NT2/D1 (cell line): ENCODE measurements at regions not wholly inside any gene's neighbourhood (a gene's known extent, or its start where the extent isn't known, plus 50 kb on each side); places are given as distances from the start of the nearest gene placed in this dataset.

ENCODE experiments used
- DNase-seq: peaks from one replicate; pipeline ENCODE4 v3.0.0-alpha.2; 2011; ENCODE audit warnings: low read depth, low spot score
- H3K27me3 ChIP-seq: 2 replicates; pipeline ENCODE4 v1.6.0; 2011; ENCODE audit warnings: mild to moderate bottlenecking; ENCODE audit not compliant: insufficient read length, insufficient read depth
- H3K36me3 ChIP-seq: 2 replicates; pipeline ENCODE4 v1.6.1; 2011; ENCODE audit warnings: mild to moderate bottlenecking, low read length, mixed read lengths; ENCODE audit not compliant: insufficient read depth, insufficient read length
- H3K4me1 ChIP-seq: 2 replicates; pipeline ENCODE4 v1.5.1; 2011; ENCODE audit not compliant: insufficient read depth, insufficient read length
- H3K4me3 ChIP-seq: 2 replicates; pipeline ENCODE4 v1.5.1; 2011; ENCODE audit warnings: low read depth; ENCODE audit not compliant: insufficient read length
- H3K9ac ChIP-seq: 2 replicates; pipeline ENCODE4 v1.6.0; 2011; ENCODE audit warnings: low read depth; ENCODE audit not compliant: insufficient read length
- H3K9me3 ChIP-seq: 2 replicates; pipeline ENCODE4 v1.5.1; 2011; ENCODE audit warnings: mild to moderate bottlenecking, low read length; ENCODE audit not compliant: insufficient read depth
- SUZ12 ChIP-seq: IDR thresholded peaks from 2 replicates; pipeline ENCODE4 v1.6.1; 2011; ENCODE audit not compliant: insufficient read length, insufficient read depth; ENCODE audit errors: extremely low read depth
- YY1 ChIP-seq: IDR thresholded peaks from 2 replicates; pipeline ENCODE4 v1.6.1; 2011; ENCODE audit not compliant: insufficient read length, insufficient read depth
- ZNF274 ChIP-seq: IDR thresholded peaks from 2 replicates; pipeline ENCODE4 v1.6.1; 2011; ENCODE audit warnings: mild to moderate bottlenecking, low read depth, low read length

- Histone ChIP-seq H3K9me3 (no peaks in the 10 kb centered on the region), H3K36me3 (no peaks in the 10 kb centered on the region), H3K4me1 (no peaks in the 10 kb centered on the region), H3K4me3 (no peak overlapping the region), H3K27me3 (no peaks in the 10 kb centered on the region), H3K9ac (no peak overlapping the region)
- peak; percentile 23 for DNase-seq
- no peak for TF ChIP-seq SUZ12
- no peak for TF ChIP-seq ZNF274
- TF ChIP-seq YY1 = no peak
Observed at GRCh38 chr16:59090541-59090940, 356.4 kb upstream of the GOT2 start.

- H3K9me3 ChIP-seq = no peaks in the 10 kb centered on the region
- no peak overlapping the region for H3K9ac ChIP-seq
- TF ChIP-seq SUZ12 = no peak
- no peak overlapping the region for H3K4me3 ChIP-seq
- no peaks in the 10 kb centered on the region for H3K27me3 ChIP-seq
- DNase-seq = no peak
- H3K4me1 ChIP-seq = no peaks in the 10 kb centered on the region
- H3K36me3 ChIP-seq = no peaks in the 10 kb centered on the region
Observed at GRCh38 chr16:59088431-59088830, 354.3 kb upstream of the GOT2 start.

GRCh38 chr16:59087641-59088040, 353.5 kb upstream of the GOT2 start:
- no peak for DNase-seq
- H3K9me3 ChIP-seq = no peaks in the 10 kb centered on the region
- no peaks in the 10 kb centered on the region for H3K27me3 ChIP-seq
- no peak overlapping the region for H3K4me3 ChIP-seq
- H3K36me3 ChIP-seq = no peaks in the 10 kb centered on the region
- TF ChIP-seq SUZ12 (no peak), YY1 (no peak), ZNF274 (no peak)
- H3K9ac ChIP-seq = no peak overlapping the region
- no peaks in the 10 kb centered on the region for H3K4me1 ChIP-seq

GRCh38 chr16:59067205-59067604, 333.1 kb upstream of the GOT2 start:
- no peak for TF ChIP-seq YY1
- no peak for TF ChIP-seq ZNF274
- TF ChIP-seq SUZ12 = no peak
- no peak for DNase-seq
- Histone ChIP-seq H3K9ac (no peak overlapping the region), H3K4me3 (no peak overlapping the region), H3K36me3 (no peaks in the 10 kb centered on the region), H3K27me3 (no peaks in the 10 kb centered on the region), H3K9me3 (peaks cover 5% of the 10 kb centered on the region), H3K4me1 (no peaks in the 10 kb centered on the region)

- Histone ChIP-seq H3K27me3 (no peaks in the 10 kb centered on the region), H3K36me3 (no peaks in the 10 kb centered on the region), H3K9ac (no peak overlapping the region), H3K4me3 (no peak overlapping the region), H3K9me3 (no peaks in the 10 kb centered on the region), H3K4me1 (no peaks in the 10 kb centered on the region)
- DNase-seq = no peak
- TF ChIP-seq SUZ12 (no peak), YY1 (no peak)
Observed at GRCh38 chr16:59060207-59060606, 326.1 kb upstream of the GOT2 start.

GRCh38 chr16:59058250-59058649, 324.1 kb upstream of the GOT2 start:
- Histone ChIP-seq H3K36me3 (no peaks in the 10 kb centered on the region), H3K27me3 (no peaks in the 10 kb centered on the region), H3K4me1 (no peaks in the 10 kb centered on the region), H3K4me3 (no peak overlapping the region), H3K9ac (no peak overlapping the region), H3K9me3 (no peaks in the 10 kb centered on the region)
- DNase-seq = no peak
- no peak for TF ChIP-seq SUZ12
- no peak for TF ChIP-seq ZNF274
- TF ChIP-seq YY1 = no peak

GRCh38 chr16:59053911-59054310, 319.8 kb upstream of the GOT2 start:
- Histone ChIP-seq H3K4me1 (no peaks in the 10 kb centered on the region), H3K4me3 (no peak overlapping the region), H3K27me3 (no peaks in the 10 kb centered on the region), H3K9me3 (no peaks in the 10 kb centered on the region), H3K9ac (no peak overlapping the region), H3K36me3 (no peaks in the 10 kb centered on the region)
- no peak for DNase-seq
- TF ChIP-seq SUZ12 = no peak
- no peak for TF ChIP-seq YY1
- TF ChIP-seq ZNF274 = no peak

GRCh38 chr16:59052231-59052630, 318.1 kb upstream of the GOT2 start:
- H3K9me3 ChIP-seq = no peaks in the 10 kb centered on the region
- no peaks in the 10 kb centered on the region for H3K36me3 ChIP-seq
- no peaks in the 10 kb centered on the region for H3K27me3 ChIP-seq
- no peaks in the 10 kb centered on the region for H3K4me1 ChIP-seq
- no peak for TF ChIP-seq ZNF274
- TF ChIP-seq YY1 = no peak
- no peak for TF ChIP-seq SUZ12
- no peak overlapping the region for H3K9ac ChIP-seq
- no peak for DNase-seq
- H3K4me3 ChIP-seq = no peak overlapping the region
